HCT116 (cell line): ENCODE measurements at regions not wholly inside any gene's neighbourhood (a gene's known extent, or its start where the extent isn't known, plus 50 kb on each side); places are given as distances from the start of the nearest gene placed in this dataset.

Experiments used
- ATAC-seq: fragments of 200-7000 bp; cut with Tn5 transposase; 2 replicates; pipeline ENCODE4 v1.9.1; 2020; ENCODE audit warnings: mild to moderate bottlenecking, moderate library complexity
- BruUV-seq: library from RNA; stranded (reverse); fragments of 400-500 nt; replicated peaks from 2 replicates; lab custom pipeline; 2021; lab: Mats Ljungman, UMichigan
- CTCF ChIA-PET: fragments of 300-600 bp; sonication (Branson Sonifier 250); formaldehyde crosslinking; loops from one replicate; lab custom pipeline; 2021; ENCODE audit warnings: antibody characterized with exemption; lab: Charles Lee
- POLR2A ChIA-PET: fragments of 300-600, 350-600 bp; sonication (Branson Sonifier 250); formaldehyde crosslinking; loops from one replicate; lab custom pipeline; 2021; ENCODE audit warnings: antibody characterized with exemption; lab: Charles Lee
- RAD21 ChIA-PET, 2 experiments: fragments of 300-600 bp; sonication (Branson Sonifier 250); formaldehyde crosslinking; loops; one replicate each; lab custom pipeline; 2023; ENCODE audit warnings: low total read pairs in 2 of 2; ENCODE audit not compliant: uncharacterized antibody in 2 of 2, unreplicated experiment in 2 of 2, low non-redundant PET in 1 of 2; lab: Charles Lee
- DNase-seq: peaks from one replicate; pipeline ENCODE4 v3.0.0-alpha.2; 2010; ENCODE audit warnings: low read depth, low spot score
- H2AFZ ChIP-seq: fragments of 200-600 bp; shearing (Covaris generic), sonication (generic); 2 replicates; pipeline ENCODE4 v1.6.1; 2017; ENCODE audit warnings: low read depth, mixed run types, mixed read lengths, antibody characterized with exemption, low read length; ENCODE audit not compliant: poor library complexity, severe bottlenecking
- H3K27ac ChIP-seq: 2 replicates; pipeline ENCODE4 v1.5.1; 2012; ENCODE audit warnings: low read depth, low read length
- H3K27me3 ChIP-seq: fragments of 200-600 bp; sonication (generic); 2 replicates; pipeline ENCODE4 v1.6.1; 2016; ENCODE audit warnings: mixed run types, low read length, mixed read lengths; ENCODE audit not compliant: insufficient read depth
- H3K36me3 ChIP-seq, 2 experiments: fragments of 200-500 bp in 1 of 2; fragments of 200-600 bp in 1 of 2; sonication (Bioruptor generic) in 1 of 2; sonication (generic) in 1 of 2; 2 replicates each; pipeline versions ENCODE4 v1.5.1 to v1.6.1; 2014 to 2016; ENCODE audit warnings: low read length in 2 of 2, inconsistent platforms in 1 of 2, mixed read lengths in 1 of 2, mixed run types in 1 of 2; ENCODE audit not compliant: insufficient read depth in 2 of 2, control insufficient read depth in 1 of 2
- H3K4me1 ChIP-seq, 2 experiments: fragments of 200-600 bp in 1 of 2; sonication (generic) in 1 of 2; 2 replicates each; pipeline versions ENCODE4 v1.5.1 to v1.6.1; 2012 to 2017; ENCODE audit warnings: low read length in 2 of 2, inconsistent platforms in 1 of 2, mild to moderate bottlenecking in 1 of 2, mixed read lengths in 1 of 2, mixed run types in 1 of 2, moderate library complexity in 1 of 2; ENCODE audit not compliant: insufficient read depth in 2 of 2, control insufficient read depth in 1 of 2
- H3K4me2 ChIP-seq: fragments of 200-600 bp; sonication (generic); 2 replicates; pipeline ENCODE4 v1.6.1; 2017; ENCODE audit warnings: mixed run types, low read length, mixed read lengths
- H3K4me3 ChIP-seq, 2 experiments: fragments of 200-600 bp in 1 of 2; sonication (generic) in 1 of 2; replicated peaks in 1 of 2; 2 replicates each; pipeline ENCODE4 v1.5.1; 2011 to 2016; ENCODE audit warnings: low read length in 2 of 2, control low read depth in 1 of 2, low read depth in 1 of 2, mild to moderate bottlenecking in 1 of 2, mixed read lengths in 1 of 2, mixed run types in 1 of 2
- H3K79me2 ChIP-seq: fragments of 200-600 bp; sonication (generic); 2 replicates; pipeline ENCODE4 v1.6.1; 2017; ENCODE audit warnings: mild to moderate bottlenecking, mixed run types, low read length, moderate library complexity, mixed read lengths; ENCODE audit not compliant: insufficient read depth
- H3K9ac ChIP-seq: fragments of 200-600 bp; sonication (generic); 2 replicates; pipeline ENCODE4 v1.6.1; 2016; ENCODE audit warnings: low read length, mixed read lengths
- H3K9me2 ChIP-seq: fragments of 200-600 bp; sonication (generic), shearing (Covaris generic); 2 replicates; pipeline ENCODE4 v1.6.1; 2017; ENCODE audit warnings: mixed run types, mild to moderate bottlenecking, moderate library complexity; ENCODE audit not compliant: insufficient read depth
- H3K9me3 ChIP-seq, 2 experiments: fragments of 200-500 bp in 1 of 2; fragments of 200-600 bp in 1 of 2; sonication (Bioruptor generic) in 1 of 2; sonication (generic) in 1 of 2; 2 replicates each; pipeline ENCODE4 v1.6.1; 2014 to 2017; ENCODE audit warnings: low read length in 2 of 2, mixed read lengths in 2 of 2, inconsistent platforms in 1 of 2, low read depth in 1 of 2, mild to moderate bottlenecking in 1 of 2, mixed run types in 1 of 2, moderate library complexity in 1 of 2; ENCODE audit not compliant: control insufficient read depth in 1 of 2, insufficient read depth in 1 of 2
- H4K20me1 ChIP-seq: fragments of 200-600 bp; sonication (generic), shearing (Covaris generic); 2 replicates; pipeline ENCODE4 v1.6.1; 2017; ENCODE audit warnings: mixed run types, mild to moderate bottlenecking, moderate library complexity; ENCODE audit not compliant: insufficient read depth
- CBX3 ChIP-seq: IDR thresholded peaks from 2 replicates; pipeline ENCODE4 v1.6.1; 2012; ENCODE audit warnings: low read depth
- ELF1 ChIP-seq: IDR thresholded peaks from 2 replicates; pipeline ENCODE4 v1.6.1; 2012; ENCODE audit warnings: low read depth, borderline replicate concordance
- FOSL1 ChIP-seq: IDR thresholded peaks from 2 replicates; pipeline ENCODE4 v1.6.1; 2012; ENCODE audit warnings: low read depth
- POLR2A ChIP-seq: IDR thresholded peaks from 2 replicates; pipeline ENCODE4 v1.7.0; 2011; ENCODE audit warnings: borderline replicate concordance; ENCODE audit not compliant: insufficient read depth, insufficient read length; ENCODE audit errors: extremely low read depth
- RAD21 ChIP-seq: IDR thresholded peaks from 2 replicates; pipeline ENCODE4 v1.6.1; 2012; ENCODE audit warnings: low read depth, mild to moderate bottlenecking
- SIN3A ChIP-seq: IDR thresholded peaks from 2 replicates; pipeline ENCODE4 v1.6.1; 2012; ENCODE audit warnings: low read depth
- SRF ChIP-seq: IDR thresholded peaks from 2 replicates; pipeline ENCODE4 v1.6.1; 2012; ENCODE audit warnings: low read depth
- ZNF274 ChIP-seq: fragments of 200-500 bp; sonication (Bioruptor generic); IDR thresholded peaks from 2 replicates; pipeline ENCODE4 v1.6.1; 2014; ENCODE audit warnings: mild to moderate bottlenecking, low read depth, low read length, inconsistent platforms
- intact Hi-C: fragments of 100-400 bp; cut with micrococcal nuclease; formaldehyde crosslinking; loops from 2 replicates; pipeline ENCODE4 v1.10.0; 2022
- TF ChIP-seq, protein P1 (sequence below): IDR thresholded peaks from 2 replicates; pipeline ENCODE4 v1.6.1; 2012

DNA sequence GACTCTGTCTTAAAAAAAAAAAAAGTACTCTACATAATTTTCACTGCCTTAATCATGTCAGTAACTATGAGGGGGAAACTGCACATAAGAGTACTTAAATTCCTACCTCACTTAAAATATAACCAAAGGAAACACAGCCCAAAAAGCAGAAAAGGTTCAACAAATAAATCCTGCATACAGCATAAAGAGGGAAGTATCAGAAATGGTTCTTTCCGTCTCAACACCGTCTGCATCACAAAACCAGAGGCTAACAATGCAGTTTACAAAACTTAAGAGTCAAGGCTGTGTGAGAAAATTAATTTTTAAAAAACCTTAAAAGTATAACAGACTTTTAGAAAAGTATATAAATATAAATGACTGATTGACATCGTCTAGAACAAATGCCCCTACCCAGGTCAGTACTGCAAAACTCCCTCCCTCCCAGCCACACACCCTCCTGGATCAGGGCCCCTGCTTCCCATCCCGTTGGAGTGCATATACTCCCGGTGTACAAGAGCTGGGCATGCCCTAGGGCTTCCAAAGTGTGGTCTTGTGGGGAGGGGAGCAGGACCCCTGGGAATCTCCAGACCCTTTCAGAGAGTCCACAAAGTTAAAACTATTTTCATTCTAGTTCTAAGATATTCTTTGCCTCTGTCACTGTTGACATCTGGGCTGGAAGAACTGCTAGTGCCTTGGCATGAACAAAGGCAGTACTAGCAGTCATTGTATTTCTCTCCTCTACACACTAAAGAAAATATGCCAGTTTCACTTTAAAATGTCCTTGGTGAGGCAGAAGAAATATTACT, 67.0 kb upstream of the SERTAD2 start:
- POLR2A ChIA-PET = interaction anchor here (1.1 kb wide), 1 partner anchor 118 kb away, joined by 6 read pairs; no protein-coding TSS in a partner anchor
- Histone ChIP-seq H2AFZ (no peak overlapping the region), H4K20me1 (no peaks in the 10 kb centered on the region), H3K27me3 (no peaks in the 10 kb centered on the region), H3K4me2 (no peak overlapping the region), H3K9me2 (no peaks in the 10 kb centered on the region), H3K27ac (no peak overlapping the region), H3K4me1 (no peaks in the 10 kb centered on the region), H3K9ac (no peak overlapping the region), H3K36me3 (no peaks in the 10 kb centered on the region), H3K9me3 (no peaks in the 10 kb centered on the region), H3K79me2 (peaks cover 17% of the 10 kb centered on the region), H3K4me3 (no peak overlapping the region)
- RAD21 ChIA-PET = no interaction called here
- TF ChIP-seq POLR2A (no peak), SIN3A (no peak), RAD21 (no peak), ZNF274 (no peak), ELF1 (no peak), CBX3 (no peak), FOSL1 (no peak), SRF (no peak)
- TF ChIP-seq, protein P1, sequence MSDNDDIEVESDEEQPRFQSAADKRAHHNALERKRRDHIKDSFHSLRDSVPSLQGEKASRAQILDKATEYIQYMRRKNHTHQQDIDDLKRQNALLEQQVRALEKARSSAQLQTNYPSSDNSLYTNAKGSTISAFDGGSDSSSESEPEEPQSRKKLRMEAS = no peak
- intact Hi-C loops = no loop called here
- ATAC-seq = no peak
- DNase-seq = no peak
- BruUV-seq = no TSS peak
- CTCF ChIA-PET = no interaction called here

DNA sequence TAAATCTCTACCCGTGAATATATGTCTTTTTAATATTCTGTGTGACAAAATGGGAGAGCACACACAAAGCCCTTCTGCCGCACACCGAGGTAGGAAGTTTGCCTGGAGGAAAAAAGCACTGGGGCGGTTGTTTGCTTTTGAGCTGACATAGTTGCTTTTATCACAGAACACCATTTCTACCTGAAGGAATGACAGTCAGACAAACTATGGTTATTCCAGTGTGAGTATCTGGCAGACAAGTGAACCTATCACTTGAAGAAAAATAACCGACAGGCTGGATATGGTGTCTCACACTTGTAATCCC, 67.6 kb upstream of the SERTAD2 start:
- ATAC-seq = no peak
- Histone ChIP-seq H3K4me1 (no peaks in the 10 kb centered on the region), H3K9me2 (no peaks in the 10 kb centered on the region), H3K9ac (no peak overlapping the region), H3K27ac (no peak overlapping the region), H3K79me2 (peaks cover 14% of the 10 kb centered on the region), H3K4me2 (no peak overlapping the region), H3K36me3 (no peaks in the 10 kb centered on the region), H4K20me1 (no peaks in the 10 kb centered on the region), H3K4me3 (no peak overlapping the region), H3K9me3 (no peaks in the 10 kb centered on the region), H2AFZ (no peak overlapping the region), H3K27me3 (no peaks in the 10 kb centered on the region)
- BruUV-seq = no TSS peak
- ChIA-PET POLR2A (no interaction called here), CTCF (no interaction called here), RAD21 (no interaction called here)
- DNase-seq = no peak
- intact Hi-C loops = no loop called here
- TF ChIP-seq SRF (no peak), FOSL1 (no peak)
